CD4-positive, CD25-positive, alpha-beta regulatory T cell (primary cell): ENCODE measurements at regions not wholly inside any gene's neighbourhood (a gene's known extent, or its start where the extent isn't known, plus 50 kb on each side); places are given as distances from the start of the nearest gene placed in this dataset.
"Not testable (repeated sequence)": the region's sequence is repeated elsewhere in the genome, so short reads cannot be mapped to it uniquely, and the experiment has no call there.

Experiments
- ATAC-seq, 2 donors: fragments of 150-1000 bp; cut with Tn5 transposase; one replicate each; pipeline ENCODE4 v1.10.0; 2021; ENCODE audit warnings: low read depth in 2 of 2, moderate number of reproducible peaks in 2 of 2, moderate library complexity in 1 of 2
- DNase-seq, 3 donors: peaks; one replicate each; pipeline versions ENCODE4 v3.0.0 to v3.0.0-alpha.2; 2012 to 2022; ENCODE audit warnings: mixed read lengths in 1 of 3
- H3K27ac ChIP-seq: one replicate; pipeline ENCODE4 v1.7.0; 2013; ENCODE audit warnings: mild to moderate bottlenecking, low read length; ENCODE audit not compliant: insufficient read depth, poor library complexity, severe bottlenecking
- H3K27me3 ChIP-seq: one replicate; pipeline ENCODE4 v1.7.0; 2013; ENCODE audit warnings: low read length; ENCODE audit not compliant: control insufficient read depth, insufficient read depth
- H3K36me3 ChIP-seq: one replicate; pipeline ENCODE4 v1.7.0; 2013; ENCODE audit warnings: mild to moderate bottlenecking, low read length, moderate library complexity; ENCODE audit not compliant: control insufficient read depth, insufficient read depth
- H3K4me1 ChIP-seq: 2 replicates; pipeline ENCODE4 v1.7.0; 2013; ENCODE audit warnings: mild to moderate bottlenecking, low read length; ENCODE audit not compliant: insufficient read depth, control insufficient read depth, poor library complexity, severe bottlenecking
- H3K4me3 ChIP-seq: one replicate; pipeline ENCODE4 v1.7.0; 2013; ENCODE audit warnings: low read depth, mild to moderate bottlenecking, low read length, moderate library complexity
- H3K9me3 ChIP-seq, 2 experiments: 1 replicate in 1 of 2; 2 replicates in 1 of 2; pipeline ENCODE4 v1.7.0; 2013; ENCODE audit warnings: low read length in 2 of 2, mild to moderate bottlenecking in 1 of 2, moderate library complexity in 1 of 2; ENCODE audit not compliant: control insufficient read depth in 2 of 2
- H3K27ac Mint-ChIP-seq, 3 donors: one replicate each; pipeline ENCODE4 v1.8.0; 2020 to 2022; ENCODE audit warnings: mild to moderate bottlenecking in 3 of 3, mixed read lengths in 3 of 3, moderate library complexity in 2 of 3
- H3K27me3 Mint-ChIP-seq: one replicate; pipeline ENCODE4 v1.8.0; 2022; ENCODE audit warnings: mild to moderate bottlenecking, mixed read lengths
- H3K36me3 Mint-ChIP-seq: one replicate; pipeline ENCODE4 v1.8.0; 2020; ENCODE audit warnings: mixed read lengths
- H3K4me1 Mint-ChIP-seq, 4 donors: one replicate each; pipeline ENCODE4 v1.8.0; 2020 to 2022; ENCODE audit warnings: mixed read lengths in 4 of 4, mild to moderate bottlenecking in 1 of 4
- H3K4me3 Mint-ChIP-seq, 4 donors: one replicate each; pipeline ENCODE4 v1.8.0; 2020 to 2022; ENCODE audit warnings: mild to moderate bottlenecking in 4 of 4, mixed read lengths in 4 of 4, moderate library complexity in 3 of 4
- H3K9me3 Mint-ChIP-seq, 7 donors: one replicate each; pipeline ENCODE4 v1.8.0; 2020 to 2022; ENCODE audit warnings: mixed read lengths in 7 of 7, mild to moderate bottlenecking in 3 of 7, moderate library complexity in 2 of 7

GRCh38 chr2:144114760-144115159 lies 405.2 kb downstream of the ZEB2 start:
- no peaks in the 10 kb centered on the region for H3K36me3 ChIP-seq
- no peak for DNase-seq
- no peaks in the 10 kb centered on the region for H3K27me3 Mint-ChIP-seq
- H3K27ac Mint-ChIP-seq: peak overlapping the region in 1 of 3 donors; percentile 9
- ATAC-seq: no peak
- no peaks in the 10 kb centered on the region for H3K4me1 Mint-ChIP-seq
- H3K9me3 Mint-ChIP-seq: peaks cover 0 to 3% (median 0%) of the 10 kb centered on the region in 7 donors
- no peak overlapping the region for H3K27ac ChIP-seq
- H3K27me3 ChIP-seq: no peaks in the 10 kb centered on the region
- H3K4me3 Mint-ChIP-seq: no peak overlapping the region
- no peaks in the 10 kb centered on the region for H3K36me3 Mint-ChIP-seq
- H3K4me3 ChIP-seq: no peak overlapping the region
- no peaks in the 10 kb centered on the region for H3K9me3 ChIP-seq
- H3K4me1 ChIP-seq: no peaks in the 10 kb centered on the region

DNA sequence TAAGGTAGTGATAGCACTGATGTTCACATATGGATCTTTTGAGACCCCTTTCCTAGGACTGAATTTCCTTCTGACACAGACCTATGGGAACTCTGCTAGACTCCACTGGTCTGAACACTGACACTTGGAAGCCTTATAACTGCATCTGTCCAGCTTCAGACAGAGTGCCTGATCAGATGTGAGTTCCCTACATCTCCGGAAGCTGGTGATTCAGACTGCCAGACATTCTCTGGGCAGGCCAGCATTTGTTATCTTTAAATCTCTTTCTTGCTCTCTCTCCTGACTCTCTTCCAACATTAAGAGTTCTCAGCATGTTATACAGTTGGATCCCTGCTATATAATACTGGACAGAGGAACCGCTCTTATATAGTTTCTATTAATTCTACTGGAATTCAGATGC lies 408.5 kb downstream of the ZEB2 start:
- no peak overlapping the region for H3K27ac ChIP-seq
- DNase-seq: no peak
- Mint-ChIP-seq H3K4me1 (no peaks in the 10 kb centered on the region), H3K36me3 (peaks cover 11% of the 10 kb centered on the region), H3K4me3 (no peak overlapping the region), H3K27me3 (no peaks in the 10 kb centered on the region), H3K27ac (no peak overlapping the region), H3K9me3 (peaks cover 0 to 21% (median 8%) of the 10 kb centered on the region in 7 donors)
- no peaks in the 10 kb centered on the region for H3K36me3 ChIP-seq
- no peaks in the 10 kb centered on the region for H3K27me3 ChIP-seq
- H3K9me3 ChIP-seq: no peaks in the 10 kb centered on the region
- ATAC-seq: no peak
- no peaks in the 10 kb centered on the region for H3K4me1 ChIP-seq
- H3K4me3 ChIP-seq: no peak overlapping the region

GRCh38 chr2:144106104-144106503 lies 413.8 kb downstream of the ZEB2 start:
- H3K36me3 ChIP-seq, H3K4me1 Mint-ChIP-seq, H3K4me3 ChIP-seq, H3K9me3 ChIP-seq, H3K4me1 ChIP-seq, H3K27me3 Mint-ChIP-seq, ATAC-seq, H3K27ac Mint-ChIP-seq, DNase-seq, H3K27me3 ChIP-seq, H3K27ac ChIP-seq, H3K4me3 Mint-ChIP-seq: not testable (repeated sequence)
- peaks cover 23% of the 10 kb centered on the region for H3K36me3 Mint-ChIP-seq
- peaks cover 0 to 37% (median 15%) of the 10 kb centered on the region in 7 donors for H3K9me3 Mint-ChIP-seq

DNA sequence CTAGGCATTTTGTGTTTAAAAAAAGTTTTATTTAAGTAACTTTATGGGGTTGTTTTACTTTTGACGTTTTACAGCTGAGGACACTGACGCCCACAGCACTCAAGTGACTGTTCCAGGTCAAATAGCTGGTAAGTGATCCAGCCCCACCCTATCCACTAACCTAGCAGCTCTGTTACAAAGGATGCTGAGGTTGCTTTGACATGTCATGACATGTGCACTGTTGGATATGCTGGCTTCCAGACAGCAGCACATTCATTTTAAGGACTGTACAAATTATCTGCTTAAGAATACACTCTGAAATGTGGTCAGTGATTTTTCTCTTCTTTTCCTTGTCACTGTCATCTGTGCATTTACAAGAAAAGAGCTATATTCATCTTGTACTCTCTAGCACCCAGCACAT lies 417.5 kb downstream of the ZEB2 start:
- H3K36me3 Mint-ChIP-seq: peaks cover 19% of the 10 kb centered on the region
- Histone ChIP-seq H3K4me3 (no peak overlapping the region), H3K9me3 (no peaks in the 10 kb centered on the region), H3K36me3 (no peaks in the 10 kb centered on the region), H3K27ac (no peak overlapping the region), H3K4me1 (no peaks in the 10 kb centered on the region), H3K27me3 (no peaks in the 10 kb centered on the region)
- H3K4me1 Mint-ChIP-seq: peaks cover 0 to 2% (median 0%) of the 10 kb centered on the region in 4 donors
- H3K27ac Mint-ChIP-seq: no peak overlapping the region
- H3K9me3 Mint-ChIP-seq: peaks cover 0 to 26% (median 9%) of the 10 kb centered on the region in 7 donors
- DNase-seq (no peak), ATAC-seq (no peak)
- no peak overlapping the region for H3K4me3 Mint-ChIP-seq
- H3K27me3 Mint-ChIP-seq: no peaks in the 10 kb centered on the region

DNA sequence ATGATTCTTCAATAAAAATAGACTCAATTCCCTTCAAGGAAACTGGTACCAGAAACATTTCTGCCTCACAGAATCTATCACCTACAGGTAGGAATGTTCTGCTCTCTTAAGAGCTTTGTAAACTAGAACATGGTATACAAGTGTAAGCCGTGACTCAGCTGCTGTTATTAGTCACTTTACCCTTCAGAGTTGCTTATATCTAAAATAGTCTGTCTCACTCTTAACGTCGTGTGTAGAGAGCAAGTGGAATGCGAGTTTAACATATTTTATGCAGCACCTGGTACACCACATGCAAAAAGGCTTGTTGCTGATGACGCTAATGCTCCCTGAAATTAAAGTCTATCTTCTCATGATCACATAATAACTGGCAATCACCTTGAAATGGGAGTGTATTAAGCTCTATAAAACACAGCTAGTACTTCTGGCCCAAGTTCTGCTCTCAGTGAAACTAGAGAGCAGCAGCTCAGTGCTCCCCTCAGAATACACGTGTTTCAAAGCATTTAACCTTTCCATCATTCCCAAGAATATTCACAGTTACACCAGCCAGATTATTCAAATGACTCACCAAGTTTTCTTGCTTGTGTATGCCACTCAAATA lies 420.0 kb downstream of the ZEB2 start:
- H3K4me3 Mint-ChIP-seq: no peak overlapping the region
- DNase-seq (no peak), ATAC-seq (no peak)
- no peaks in the 10 kb centered on the region for H3K4me1 ChIP-seq
- peaks cover 0 to 9% (median 4%) of the 10 kb centered on the region in 7 donors for H3K9me3 Mint-ChIP-seq
- no peaks in the 10 kb centered on the region for H3K36me3 ChIP-seq
- no peaks in the 10 kb centered on the region for H3K27me3 ChIP-seq
- H3K27ac Mint-ChIP-seq: no peak overlapping the region
- H3K9me3 ChIP-seq: no peaks in the 10 kb centered on the region
- no peak overlapping the region for H3K27ac ChIP-seq
- H3K4me1 Mint-ChIP-seq: peaks cover 0 to 2% (median 0%) of the 10 kb centered on the region in 4 donors
- H3K27me3 Mint-ChIP-seq: no peaks in the 10 kb centered on the region
- no peak overlapping the region for H3K4me3 ChIP-seq
- H3K36me3 Mint-ChIP-seq: peaks cover 8% of the 10 kb centered on the region

DNA sequence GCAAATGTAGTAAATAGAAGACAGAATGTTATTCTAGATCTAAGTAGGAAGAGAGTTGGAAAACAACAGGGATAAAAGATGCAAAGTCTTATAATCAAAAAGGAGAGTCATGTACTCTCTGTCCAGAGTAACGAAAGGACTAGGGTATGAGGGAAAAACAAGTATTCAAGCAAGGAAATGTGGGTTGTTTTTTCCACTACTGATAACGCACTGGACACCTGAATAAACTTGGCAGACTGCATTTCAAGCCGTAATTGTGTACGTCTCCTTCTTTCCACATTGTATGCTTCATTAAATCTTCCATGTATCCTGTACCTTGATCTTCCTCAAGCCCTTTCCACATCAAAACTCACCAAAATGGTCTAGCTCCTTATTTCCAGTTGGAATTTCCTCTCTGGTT lies 420.6 kb downstream of the ZEB2 start:
- Mint-ChIP-seq H3K27me3 (no peaks in the 10 kb centered on the region), H3K4me1 (peaks cover 0 to 2% (median 0%) of the 10 kb centered on the region in 4 donors), H3K9me3 (peaks cover 0 to 10% (median 6%) of the 10 kb centered on the region in 7 donors), H3K4me3 (no peak overlapping the region), H3K36me3 (peaks cover 8% of the 10 kb centered on the region), H3K27ac (no peak overlapping the region)
- no peak overlapping the region for H3K27ac ChIP-seq
- no peaks in the 10 kb centered on the region for H3K27me3 ChIP-seq
- DNase-seq (no peak), ATAC-seq (no peak)
- H3K4me3 ChIP-seq: no peak overlapping the region
- no peaks in the 10 kb centered on the region for H3K4me1 ChIP-seq
- no peaks in the 10 kb centered on the region for H3K9me3 ChIP-seq
- no peaks in the 10 kb centered on the region for H3K36me3 ChIP-seq

GRCh38 chr2:144097440-144098225 lies 422.3 kb downstream of the ZEB2 start:
- Mint-ChIP-seq H3K27ac (no peak overlapping the region), H3K4me1 (peaks cover 0 to 2% (median 0%) of the 10 kb centered on the region in 4 donors), H3K36me3 (peaks cover 4% of the 10 kb centered on the region), H3K9me3 (peaks cover 0 to 14% (median 5%) of the 10 kb centered on the region in 7 donors), H3K27me3 (no peaks in the 10 kb centered on the region), H3K4me3 (no peak overlapping the region)
- no peak overlapping the region for H3K27ac ChIP-seq
- H3K4me1 ChIP-seq: no peaks in the 10 kb centered on the region
- H3K4me3 ChIP-seq: no peak overlapping the region
- H3K9me3 ChIP-seq: no peaks in the 10 kb centered on the region
- DNase-seq: no peak
- H3K27me3 ChIP-seq: no peaks in the 10 kb centered on the region
- no peak for ATAC-seq
- H3K36me3 ChIP-seq: no peaks in the 10 kb centered on the region

GRCh38 chr2:144096531-144096930 lies 423.4 kb downstream of the ZEB2 start:
- no peak for DNase-seq
- Mint-ChIP-seq H3K36me3 (peaks cover 4% of the 10 kb centered on the region), H3K27ac (no peak overlapping the region), H3K4me3 (no peak overlapping the region), H3K9me3 (peaks cover 0 to 19% (median 6%) of the 10 kb centered on the region in 7 donors), H3K4me1 (peaks cover 0 to 2% (median 0%) of the 10 kb centered on the region in 4 donors), H3K27me3 (no peaks in the 10 kb centered on the region)
- Histone ChIP-seq H3K36me3 (no peaks in the 10 kb centered on the region), H3K9me3 (peaks cover 0 to 2% of the 10 kb centered on the region in 2 experiments), H3K27ac (no peak overlapping the region), H3K4me1 (no peaks in the 10 kb centered on the region), H3K27me3 (no peaks in the 10 kb centered on the region), H3K4me3 (no peak overlapping the region)
- no peak for ATAC-seq
